Caco-2 (cell line): ENCODE measurements at regions not wholly inside any gene's neighbourhood (a gene's known extent, or its start where the extent isn't known, plus 50 kb on each side); places are given as distances from the start of the nearest gene placed in this dataset.
"Not testable (repeated sequence)": the region's sequence is repeated elsewhere in the genome, so short reads cannot be mapped to it uniquely, and the experiment has no call there.

ENCODE experiments used
- BruUV-seq: library from RNA; stranded (reverse); fragments of 400-500 nt; replicated peaks from 2 replicates; lab custom pipeline; 2021; lab: Mats Ljungman, UMichigan
- CTCF ChIA-PET: fragments of 300-600 bp; sonication (Branson Sonifier 250); formaldehyde crosslinking; loops from one replicate; lab custom pipeline; 2022; ENCODE audit warnings: antibody characterized with exemption; lab: Charles Lee
- POLR2A ChIA-PET: fragments of 300-600 bp; sonication (Branson Sonifier 250); formaldehyde crosslinking; loops from one replicate; lab custom pipeline; 2022; ENCODE audit warnings: antibody characterized with exemption; lab: Charles Lee
- DNase-seq, 2 experiments: peaks; one replicate each; pipeline versions ENCODE4 v3.0.0 to v3.0.0-alpha.2; 2020 to 2022
- H3K27me3 ChIP-seq: replicated peaks from 2 replicates; pipeline ENCODE4 v1.6.0; 2011; ENCODE audit warnings: low read length; ENCODE audit not compliant: control insufficient read depth, insufficient read depth
- H3K36me3 ChIP-seq: 2 replicates; pipeline ENCODE4 v1.5.1; 2011; ENCODE audit warnings: low read length; ENCODE audit not compliant: control insufficient read depth, insufficient read depth
- H3K4me1 ChIP-seq: fragments of 250-450 bp; sonication (Bioruptor Pico); 2 replicates; pipeline ENCODE4 v1.5.1; 2020; ENCODE audit warnings: mild to moderate bottlenecking
- H3K4me3 ChIP-seq: 2 replicates; pipeline ENCODE4 v1.5.1; 2011; ENCODE audit warnings: low read depth, mild to moderate bottlenecking, control low read depth, low read length
- H3K9me3 ChIP-seq: fragments of 250-450 bp; sonication (Bioruptor Pico); 2 replicates; pipeline ENCODE4 v1.5.1; 2020; ENCODE audit warnings: mild to moderate bottlenecking, moderate library complexity
- H3K27ac Mint-ChIP-seq: one replicate; pipeline ENCODE4 v1.8.0; 2022; ENCODE audit warnings: mixed read lengths; ENCODE audit not compliant: unreplicated experiment
- H3K27me3 Mint-ChIP-seq: one replicate; pipeline ENCODE4 v1.8.0; 2022; ENCODE audit warnings: mixed read lengths; ENCODE audit not compliant: insufficient read depth, unreplicated experiment
- H3K36me3 Mint-ChIP-seq: one replicate; pipeline ENCODE4 v1.8.0; 2022; ENCODE audit warnings: mild to moderate bottlenecking, mixed read lengths; ENCODE audit not compliant: insufficient read depth, unreplicated experiment
- H3K4me1 Mint-ChIP-seq: one replicate; pipeline ENCODE4 v1.8.0; 2022; ENCODE audit warnings: low read depth, mixed read lengths; ENCODE audit not compliant: unreplicated experiment
- H3K4me3 Mint-ChIP-seq: one replicate; pipeline ENCODE4 v1.8.0; 2022; ENCODE audit warnings: mild to moderate bottlenecking, moderate library complexity, mixed read lengths; ENCODE audit not compliant: unreplicated experiment
- H3K9me3 Mint-ChIP-seq: one replicate; pipeline ENCODE4 v1.8.0; 2022; ENCODE audit warnings: mixed read lengths; ENCODE audit not compliant: unreplicated experiment
- CTCF ChIP-seq, 2 experiments: fragments of 200-600 bp in 1 of 2; IDR thresholded peaks; 1 replicate in 1 of 2; 2 replicates in 1 of 2; pipeline versions ENCODE4 v1.5.1 to v1.8.0; 2011 to 2022; ENCODE audit warnings: antibody characterized with exemption in 1 of 2, control low read depth in 1 of 2, inconsistent platforms in 1 of 2, low read depth in 1 of 2, low read length in 1 of 2, mild to moderate bottlenecking in 1 of 2, moderate library complexity in 1 of 2; ENCODE audit not compliant: insufficient read depth in 1 of 2, severe bottlenecking in 1 of 2, unreplicated experiment in 1 of 2
- intact Hi-C: fragments of 100-400 bp; cut with micrococcal nuclease; formaldehyde crosslinking; loops from one replicate; pipeline ENCODE4 v1.10.0; 2022; ENCODE audit not compliant: unreplicated experiment

DNA sequence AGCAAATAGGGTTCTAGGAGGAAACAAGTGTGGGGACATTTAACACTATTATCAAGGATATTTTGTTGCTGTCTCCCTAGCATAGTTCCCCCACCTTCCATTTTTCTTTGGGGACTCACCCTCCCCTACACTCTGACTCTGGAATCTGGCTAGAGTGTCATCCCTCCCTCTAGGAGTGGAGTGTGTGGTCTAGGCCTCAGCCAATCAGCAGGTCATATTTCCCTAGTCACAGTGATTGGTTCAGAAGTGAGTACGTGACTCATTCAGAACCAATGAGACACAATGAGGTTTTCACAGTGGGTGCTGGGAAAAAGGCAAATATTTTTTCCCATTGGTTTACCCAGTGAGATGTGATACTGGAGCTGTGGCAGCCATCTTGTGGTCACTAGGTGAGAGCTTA, 234.4 kb downstream of the SHQ1 start:
- Mint-ChIP-seq H3K27ac (no peak overlapping the region), H3K36me3 (no peaks in the 10 kb centered on the region), H3K4me1 (peaks cover 9% of the 10 kb centered on the region), H3K4me3 (no peak overlapping the region), H3K9me3 (peaks cover 7% of the 10 kb centered on the region), H3K27me3 (no peaks in the 10 kb centered on the region)
- intact Hi-C loops = no loop called here
- TF ChIP-seq CTCF (IDR thresholded peaks at IDR 0.05; ENCODE audit: insufficient read depth in 1 of 2, low read depth in 1 of 2, low read length in 1 of 2, severe bottlenecking in 1 of 2, unreplicated experiment in 1 of 2) = no peak
- Histone ChIP-seq H3K36me3 (no peaks in the 10 kb centered on the region), H3K27me3 (no peaks in the 10 kb centered on the region), H3K9me3 (no peaks in the 10 kb centered on the region), H3K4me3 (no peak overlapping the region), H3K4me1 (peaks cover 16% of the 10 kb centered on the region)
- DNase-seq = no peak
- CTCF ChIA-PET = no interaction called here
- POLR2A ChIA-PET = no interaction called here
- BruUV-seq = no TSS peak

DNA sequence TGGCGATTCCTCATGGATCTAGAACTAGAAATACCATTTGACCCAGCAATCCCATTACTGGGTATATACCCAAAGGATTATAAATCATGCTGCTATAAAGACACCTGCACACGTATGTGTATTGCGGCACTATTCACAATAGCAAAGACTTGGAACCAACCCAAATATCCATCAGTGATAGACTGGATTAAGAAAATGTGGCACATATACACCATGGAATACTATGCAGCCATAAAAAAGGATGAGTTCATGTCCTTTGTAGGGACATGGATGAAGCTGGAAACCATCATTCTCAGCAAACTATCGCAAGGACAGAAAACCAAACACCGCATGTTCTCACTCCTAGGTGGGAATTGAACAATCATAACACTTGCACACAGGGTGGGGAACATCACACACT, 239.1 kb downstream of the SHQ1 start:
- intact Hi-C loops, H3K27me3 Mint-ChIP-seq, H3K9me3 Mint-ChIP-seq, POLR2A ChIA-PET, BruUV-seq, H3K4me1 Mint-ChIP-seq, H3K36me3 Mint-ChIP-seq, H3K27ac Mint-ChIP-seq, CTCF ChIA-PET, H3K4me1 ChIP-seq, H3K4me3 ChIP-seq, H3K27me3 ChIP-seq, DNase-seq, H3K4me3 Mint-ChIP-seq, H3K36me3 ChIP-seq, H3K9me3 ChIP-seq: not testable (repeated sequence)

DNA sequence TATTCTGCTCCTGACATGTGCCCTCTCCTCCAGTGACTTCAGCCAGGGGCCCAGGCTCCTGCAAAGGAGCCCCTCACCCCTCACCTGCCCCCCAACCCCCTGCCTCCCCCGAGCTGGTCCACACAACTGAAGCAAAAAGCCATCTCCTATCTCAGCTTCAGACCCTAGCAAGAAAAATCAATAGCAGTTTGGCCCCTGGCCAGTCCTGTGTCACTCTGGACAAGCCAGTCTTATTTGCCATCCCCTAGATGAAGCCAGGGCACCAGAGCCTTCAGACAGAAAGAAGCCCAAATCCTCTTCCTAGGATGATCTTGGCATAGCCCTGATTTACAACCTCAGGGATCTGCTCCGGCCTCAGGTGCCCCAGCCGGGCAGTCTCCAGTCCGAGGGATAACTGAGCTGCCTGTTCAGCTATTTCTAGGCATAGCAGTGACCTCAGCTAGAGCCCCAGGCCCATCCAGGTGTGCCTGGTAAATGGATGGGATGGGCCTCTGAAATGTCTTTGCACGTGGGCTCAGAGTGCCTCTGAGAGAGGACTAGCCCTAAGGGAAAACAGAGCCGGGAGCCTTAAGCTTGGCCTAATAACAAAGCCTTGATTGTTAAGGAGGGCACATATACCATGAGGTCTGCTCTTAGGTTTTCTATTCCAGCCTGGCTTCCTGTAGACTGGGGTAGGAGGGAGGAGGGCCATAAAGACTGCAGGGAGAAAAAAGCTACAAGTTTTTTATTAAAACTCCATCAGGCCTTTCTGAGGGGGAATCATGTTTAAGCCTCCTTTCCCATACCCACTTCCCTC, 242.0 kb downstream of the SHQ1 start:
- H3K4me1 Mint-ChIP-seq = no peaks in the 10 kb centered on the region
- H3K4me3 ChIP-seq = no peak overlapping the region
- no TSS peak for BruUV-seq
- no peaks in the 10 kb centered on the region for H3K9me3 Mint-ChIP-seq
- peaks cover 4% of the 10 kb centered on the region for H3K27me3 Mint-ChIP-seq
- H3K9me3 ChIP-seq = no peaks in the 10 kb centered on the region
- TF ChIP-seq CTCF (IDR thresholded peaks at IDR 0.05; ENCODE audit: insufficient read depth in 1 of 2, low read depth in 1 of 2, low read length in 1 of 2, severe bottlenecking in 1 of 2, unreplicated experiment in 1 of 2) = no peak
- H3K27me3 ChIP-seq = no peaks in the 10 kb centered on the region
- intact Hi-C loops = no loop called here
- H3K27ac Mint-ChIP-seq = no peak overlapping the region
- no peaks in the 10 kb centered on the region for H3K36me3 Mint-ChIP-seq
- H3K4me1 ChIP-seq = no peaks in the 10 kb centered on the region
- ChIA-PET CTCF (interaction anchor here (0.6 kb wide), 1 partner anchor 58 kb away, joined by 5 read pairs; no protein-coding TSS in a partner anchor), POLR2A (no interaction called here)
- H3K36me3 ChIP-seq = no peaks in the 10 kb centered on the region
- H3K4me3 Mint-ChIP-seq = no peak overlapping the region
- DNase-seq = no peak
